Astrocyte of the spinal cord (primary cell): ENCODE measurements at regions not wholly inside any gene's neighbourhood (a gene's known extent, or its start where the extent isn't known, plus 50 kb on each side); places are given as distances from the start of the nearest gene placed in this dataset.

Experiments
- DNase-seq: peaks from one replicate; pipeline ENCODE4 v3.0.0; 2011; ENCODE audit warnings: low read depth, low spot score
- H3K4me3 ChIP-seq: 2 replicates; pipeline ENCODE4 v1.5.1; 2011; ENCODE audit warnings: low read depth, mild to moderate bottlenecking, low read length, moderate library complexity
- in situ Hi-C: cut with HindIII; loops from 2 replicates; pipeline ENCODE4 v1.10.0; 2017; ENCODE audit warnings: low sequenced_read_pairs
- TF ChIP-seq, protein P1 (sequence below): IDR thresholded peaks from 2 replicates; pipeline ENCODE4 v1.5.1; 2012; ENCODE audit warnings: low read depth, mild to moderate bottlenecking, low read length, inconsistent platforms

DNA sequence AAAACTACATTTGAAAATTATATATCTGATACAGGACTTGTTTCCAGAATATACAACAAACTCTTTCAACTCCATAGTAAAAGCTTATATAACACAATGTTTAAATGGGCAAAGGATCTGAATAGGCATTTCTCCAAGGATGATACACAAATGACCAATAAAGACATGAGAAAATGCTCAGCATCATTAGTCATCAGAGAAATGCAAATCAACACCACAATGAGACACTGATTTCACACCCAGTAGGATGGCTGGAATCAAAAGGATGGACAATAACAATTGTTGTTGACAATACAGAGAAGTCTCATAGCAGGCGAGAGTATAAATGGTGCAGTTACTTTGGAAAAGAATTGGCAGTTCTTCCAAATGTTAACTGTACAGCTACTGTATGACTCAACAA is 394.9 kb downstream of the BCL11B start:
- no peak for DNase-seq
- in situ Hi-C loops = no loop called here
- H3K4me3 ChIP-seq = no peak overlapping the region
- TF ChIP-seq, protein P1, sequence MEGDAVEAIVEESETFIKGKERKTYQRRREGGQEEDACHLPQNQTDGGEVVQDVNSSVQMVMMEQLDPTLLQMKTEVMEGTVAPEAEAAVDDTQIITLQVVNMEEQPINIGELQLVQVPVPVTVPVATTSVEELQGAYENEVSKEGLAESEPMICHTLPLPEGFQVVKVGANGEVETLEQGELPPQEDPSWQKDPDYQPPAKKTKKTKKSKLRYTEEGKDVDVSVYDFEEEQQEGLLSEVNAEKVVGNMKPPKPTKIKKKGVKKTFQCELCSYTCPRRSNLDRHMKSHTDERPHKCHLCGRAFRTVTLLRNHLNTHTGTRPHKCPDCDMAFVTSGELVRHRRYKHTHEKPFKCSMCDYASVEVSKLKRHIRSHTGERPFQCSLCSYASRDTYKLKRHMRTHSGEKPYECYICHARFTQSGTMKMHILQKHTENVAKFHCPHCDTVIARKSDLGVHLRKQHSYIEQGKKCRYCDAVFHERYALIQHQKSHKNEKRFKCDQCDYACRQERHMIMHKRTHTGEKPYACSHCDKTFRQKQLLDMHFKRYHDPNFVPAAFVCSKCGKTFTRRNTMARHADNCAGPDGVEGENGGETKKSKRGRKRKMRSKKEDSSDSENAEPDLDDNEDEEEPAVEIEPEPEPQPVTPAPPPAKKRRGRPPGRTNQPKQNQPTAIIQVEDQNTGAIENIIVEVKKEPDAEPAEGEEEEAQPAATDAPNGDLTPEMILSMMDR = no peak

GRCh38 chr14:98878282-98878681 is 393.7 kb downstream of the BCL11B start:
- no peak for DNase-seq
- H3K4me3 ChIP-seq = no peak overlapping the region
- TF ChIP-seq, protein P1 = no peak
- in situ Hi-C loops = no loop called here

DNA sequence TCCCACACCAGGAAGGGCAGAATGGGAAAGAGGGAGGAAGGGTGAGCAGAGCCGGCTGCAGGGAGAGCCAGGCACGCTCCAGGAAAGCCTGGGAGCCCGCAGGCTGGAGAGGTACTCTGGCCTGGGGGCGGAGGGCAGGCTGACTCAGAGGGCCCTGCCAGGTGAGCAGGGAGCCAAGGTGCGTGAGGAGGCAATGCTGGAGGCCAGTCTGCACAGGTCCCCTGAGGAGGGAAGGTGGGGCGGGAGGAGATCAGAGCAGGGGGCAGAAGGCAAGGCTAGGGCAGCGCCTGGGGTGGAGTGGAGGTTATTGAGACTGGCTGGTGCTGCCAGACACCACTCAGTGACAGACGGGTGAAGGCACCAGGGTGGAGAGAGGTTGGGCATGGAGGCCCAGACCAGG is 385.0 kb downstream of the BCL11B start:
- DNase-seq = no peak
- in situ Hi-C loops = no loop called here
- TF ChIP-seq, protein P1 = no peak
- no peak overlapping the region for H3K4me3 ChIP-seq

DNA sequence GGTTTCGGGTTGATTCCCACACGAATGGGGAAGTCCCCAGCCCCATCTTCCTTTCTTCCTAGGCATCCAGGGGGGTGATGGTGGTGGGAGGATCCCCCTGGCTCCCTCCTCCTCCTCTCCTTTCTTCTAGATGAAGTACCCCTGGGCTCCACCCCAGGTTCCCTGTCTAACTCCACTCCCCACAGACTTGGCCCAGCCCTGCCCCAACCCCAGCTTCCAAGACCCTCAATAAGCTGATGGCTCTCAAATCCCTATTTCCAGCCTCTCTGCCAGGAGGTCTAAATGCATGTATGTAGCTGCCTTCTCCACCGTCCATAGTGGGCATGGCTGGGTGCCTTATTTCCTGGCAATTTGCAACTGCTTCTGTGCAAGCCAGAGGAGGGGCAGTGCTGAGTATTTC is 383.7 kb downstream of the BCL11B start:
- no peak overlapping the region for H3K4me3 ChIP-seq
- TF ChIP-seq, protein P1 = no peak
- no peak for DNase-seq
- in situ Hi-C loops = no loop called here

DNA sequence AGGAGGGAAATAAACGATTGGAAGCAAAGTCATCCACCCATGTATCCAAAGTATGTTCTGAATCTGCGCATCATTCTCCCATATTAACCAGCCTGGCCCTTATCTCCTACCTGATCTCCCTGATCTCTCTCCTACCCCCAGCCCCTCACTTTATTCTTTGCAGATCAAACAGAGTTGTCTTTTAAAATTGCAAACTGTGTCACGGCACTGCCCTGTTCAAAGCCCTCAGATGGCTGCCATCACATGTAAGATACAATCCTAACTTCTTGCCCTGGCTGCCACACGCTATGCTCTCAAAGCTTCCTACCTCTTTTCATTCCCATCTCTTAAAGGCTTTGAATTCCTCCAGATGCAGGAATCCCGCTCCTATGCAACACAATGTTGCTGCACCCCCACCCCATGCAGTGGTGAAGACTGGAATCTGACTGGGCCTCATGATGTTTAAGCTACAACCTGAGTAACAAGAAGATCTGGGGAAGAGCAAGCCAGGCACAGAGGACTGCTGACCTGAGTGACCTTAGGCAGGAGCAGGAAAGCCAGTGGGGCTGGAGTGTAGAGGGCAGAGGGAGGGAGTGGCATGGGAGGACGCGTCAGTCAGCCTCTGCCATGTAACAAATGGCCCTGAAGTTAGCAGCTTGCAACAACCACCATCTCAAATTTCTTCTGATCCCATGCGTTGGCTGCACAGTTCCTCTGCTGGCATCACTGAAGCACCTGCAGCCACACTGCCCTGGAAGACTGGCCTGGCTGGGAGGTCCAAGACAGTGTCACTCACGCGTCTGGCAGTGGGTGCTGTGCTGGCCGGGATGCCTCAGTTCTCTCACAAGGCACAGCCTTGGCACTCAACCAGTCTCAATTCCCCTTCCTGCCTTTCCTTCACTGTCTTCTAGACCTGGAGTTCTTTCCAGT is 382.8 kb downstream of the BCL11B start:
- no peak overlapping the region for H3K4me3 ChIP-seq
- in situ Hi-C loops = no loop called here
- TF ChIP-seq, protein P1 = no peak
- no peak for DNase-seq

DNA sequence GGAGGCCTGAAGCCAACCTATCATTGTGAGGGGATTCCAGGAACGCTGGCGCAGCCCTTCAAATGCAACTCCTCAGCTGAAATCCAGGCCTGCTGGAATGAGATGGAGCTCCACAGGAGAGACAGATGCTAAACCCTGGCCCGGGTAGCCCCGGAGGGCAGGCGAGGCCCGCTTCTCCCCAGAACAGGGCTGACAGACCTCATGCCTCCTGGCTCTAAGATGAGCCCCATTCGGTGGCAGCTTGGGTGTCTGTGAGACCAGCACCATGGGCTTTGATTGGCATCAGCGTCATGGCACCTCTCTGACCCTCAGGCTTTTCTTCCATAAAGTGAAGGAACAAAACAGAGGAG is 382.2 kb downstream of the BCL11B start:
- TF ChIP-seq, protein P1 = no peak
- DNase-seq = no peak
- in situ Hi-C loops = no loop called here
- H3K4me3 ChIP-seq = no peak overlapping the region
